ENCODE measurements at regions not wholly inside any gene's neighbourhood (a gene's known extent, or its start where the extent isn't known, plus 50 kb on each side); places are given as distances from the start of the nearest gene placed in this dataset.

GRCh38 chr4:143025081-143025704, 159.5 kb upstream of the USP38 start:
- ATAC-seq (no peak), DNase-seq (peak in 1 of 3 donors; percentile 20)
- TF ChIP-seq, protein P1, sequence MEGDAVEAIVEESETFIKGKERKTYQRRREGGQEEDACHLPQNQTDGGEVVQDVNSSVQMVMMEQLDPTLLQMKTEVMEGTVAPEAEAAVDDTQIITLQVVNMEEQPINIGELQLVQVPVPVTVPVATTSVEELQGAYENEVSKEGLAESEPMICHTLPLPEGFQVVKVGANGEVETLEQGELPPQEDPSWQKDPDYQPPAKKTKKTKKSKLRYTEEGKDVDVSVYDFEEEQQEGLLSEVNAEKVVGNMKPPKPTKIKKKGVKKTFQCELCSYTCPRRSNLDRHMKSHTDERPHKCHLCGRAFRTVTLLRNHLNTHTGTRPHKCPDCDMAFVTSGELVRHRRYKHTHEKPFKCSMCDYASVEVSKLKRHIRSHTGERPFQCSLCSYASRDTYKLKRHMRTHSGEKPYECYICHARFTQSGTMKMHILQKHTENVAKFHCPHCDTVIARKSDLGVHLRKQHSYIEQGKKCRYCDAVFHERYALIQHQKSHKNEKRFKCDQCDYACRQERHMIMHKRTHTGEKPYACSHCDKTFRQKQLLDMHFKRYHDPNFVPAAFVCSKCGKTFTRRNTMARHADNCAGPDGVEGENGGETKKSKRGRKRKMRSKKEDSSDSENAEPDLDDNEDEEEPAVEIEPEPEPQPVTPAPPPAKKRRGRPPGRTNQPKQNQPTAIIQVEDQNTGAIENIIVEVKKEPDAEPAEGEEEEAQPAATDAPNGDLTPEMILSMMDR (IDR thresholded peaks at IDR 0.05), result no peak
- H3K9me3 ChIP-seq, result peaks cover 3% of the 10 kb centered on the region
- no peaks in the 10 kb centered on the region for H3K4me1 ChIP-seq (ENCODE audit: low read depth)
- H3K4me3 ChIP-seq, result no peak overlapping the region
- intact Hi-C loops (cut with DNase I, micrococcal nuclease), result no loop called here
- H3K36me3 ChIP-seq (ENCODE audit: low read depth), result no peaks in the 10 kb centered on the region

DNA sequence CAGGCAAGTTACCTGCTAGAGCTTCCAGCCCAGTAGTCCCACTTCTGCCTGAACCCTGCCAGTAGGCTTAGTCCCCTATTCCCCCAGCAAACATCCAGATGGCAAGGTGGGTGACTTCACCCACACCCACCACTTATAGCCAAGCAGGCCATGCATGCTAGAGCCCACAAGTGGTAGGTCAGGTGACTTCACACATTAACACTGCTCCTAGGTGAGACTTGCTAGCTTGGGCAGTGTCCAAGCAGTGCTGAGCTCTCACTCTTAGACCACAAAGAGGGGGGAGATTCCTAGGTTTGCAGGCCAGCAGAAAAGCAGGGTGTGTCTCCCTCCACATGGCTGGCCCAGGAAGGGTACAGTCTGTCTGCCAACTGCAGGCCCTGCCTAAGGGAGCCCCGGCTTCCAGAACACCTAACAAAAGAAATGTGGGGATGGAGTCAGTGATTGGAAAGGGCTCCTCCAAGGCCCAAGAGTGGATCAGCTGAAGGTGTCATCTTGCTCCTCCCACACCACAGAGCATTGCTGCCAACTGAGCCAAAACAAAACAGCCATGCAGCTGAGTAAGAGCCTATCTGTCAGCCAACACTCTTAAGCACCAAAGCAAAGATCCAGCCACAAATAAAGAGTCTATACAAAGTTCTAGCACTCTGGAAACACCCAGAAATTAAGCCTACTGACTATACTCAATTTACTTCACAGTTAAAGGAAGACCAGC, 158.1 kb upstream of the USP38 start:
- TF ChIP-seq, protein P1 (IDR thresholded peaks at IDR 0.05), result no peak
- no peak for DNase-seq
- Histone ChIP-seq H3K4me1 (ENCODE audit: low read depth) (no peaks in the 10 kb centered on the region), H3K4me3 (no peak overlapping the region), H3K9me3 (peaks cover 3% of the 10 kb centered on the region), H3K36me3 (ENCODE audit: low read depth) (no peaks in the 10 kb centered on the region)
- intact Hi-C loops (cut with DNase I, micrococcal nuclease), result no loop called here
- no peak for ATAC-seq

GRCh38 chr4:143035661-143036060, 149.1 kb upstream of the USP38 start:
- no peak overlapping the region for H3K4me3 ChIP-seq
- H3K9me3 ChIP-seq, result no peaks in the 10 kb centered on the region
- DNase-seq, result no peak
- no peak for ATAC-seq
- H3K36me3 ChIP-seq (ENCODE audit: low read depth), result no peaks in the 10 kb centered on the region
- intact Hi-C loops (cut with DNase I, micrococcal nuclease), result no loop called here
- no peaks in the 10 kb centered on the region for H3K4me1 ChIP-seq (ENCODE audit: low read depth)
- TF ChIP-seq, protein P1 (IDR thresholded peaks at IDR 0.05), result no peak

DNA sequence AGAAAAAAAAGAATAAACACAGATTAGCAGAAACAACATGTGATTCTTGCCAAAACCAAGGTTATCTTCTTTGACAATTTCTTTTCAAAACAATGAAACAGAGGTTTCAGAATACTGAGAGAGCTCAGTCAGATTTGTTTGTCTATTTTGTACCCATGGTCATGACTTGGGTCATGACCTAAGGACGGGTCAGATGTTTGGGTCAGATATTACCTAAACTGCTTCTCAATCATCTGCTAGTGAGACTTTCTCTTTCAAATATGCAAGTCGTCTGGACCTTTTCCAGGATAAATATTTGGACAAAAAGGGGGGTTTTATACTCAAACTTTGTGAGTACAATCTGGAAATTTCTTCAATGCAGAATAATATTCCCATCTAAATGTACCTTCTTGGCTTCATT, 148.3 kb upstream of the USP38 start:
- DNase-seq (no peak), ATAC-seq (no peak)
- TF ChIP-seq, protein P1 (IDR thresholded peaks at IDR 0.05), result no peak
- intact Hi-C loops (cut with DNase I, micrococcal nuclease), result no loop called here
- H3K36me3 ChIP-seq (ENCODE audit: low read depth), result no peaks in the 10 kb centered on the region
- no peaks in the 10 kb centered on the region for H3K4me1 ChIP-seq (ENCODE audit: low read depth)
- H3K9me3 ChIP-seq, result no peaks in the 10 kb centered on the region
- no peak overlapping the region for H3K4me3 ChIP-seq

GRCh38 chr4:143046454-143046853, 138.3 kb upstream of the USP38 start:
- Histone ChIP-seq H3K36me3 (ENCODE audit: low read depth) (no peaks in the 10 kb centered on the region), H3K9me3 (no peaks in the 10 kb centered on the region), H3K4me1 (ENCODE audit: low read depth) (no peaks in the 10 kb centered on the region), H3K4me3 (no peak overlapping the region)
- DNase-seq, result no peak
- TF ChIP-seq, protein P1 (IDR thresholded peaks at IDR 0.05), result no peak
- ATAC-seq, result no peak
- intact Hi-C loops (cut with DNase I, micrococcal nuclease), result no loop called here

All from mucosa of descending colon (tissue), 3 donors.